ENCODE measurements at regions not wholly inside any gene's neighbourhood (a gene's known extent, or its start where the extent isn't known, plus 50 kb on each side); places are given as distances from the start of the nearest gene placed in this dataset.

- Histone ChIP-seq H3K27ac (no peak overlapping the region), H3K4me3 (no peak overlapping the region)
- TF ChIP-seq, protein P1, sequence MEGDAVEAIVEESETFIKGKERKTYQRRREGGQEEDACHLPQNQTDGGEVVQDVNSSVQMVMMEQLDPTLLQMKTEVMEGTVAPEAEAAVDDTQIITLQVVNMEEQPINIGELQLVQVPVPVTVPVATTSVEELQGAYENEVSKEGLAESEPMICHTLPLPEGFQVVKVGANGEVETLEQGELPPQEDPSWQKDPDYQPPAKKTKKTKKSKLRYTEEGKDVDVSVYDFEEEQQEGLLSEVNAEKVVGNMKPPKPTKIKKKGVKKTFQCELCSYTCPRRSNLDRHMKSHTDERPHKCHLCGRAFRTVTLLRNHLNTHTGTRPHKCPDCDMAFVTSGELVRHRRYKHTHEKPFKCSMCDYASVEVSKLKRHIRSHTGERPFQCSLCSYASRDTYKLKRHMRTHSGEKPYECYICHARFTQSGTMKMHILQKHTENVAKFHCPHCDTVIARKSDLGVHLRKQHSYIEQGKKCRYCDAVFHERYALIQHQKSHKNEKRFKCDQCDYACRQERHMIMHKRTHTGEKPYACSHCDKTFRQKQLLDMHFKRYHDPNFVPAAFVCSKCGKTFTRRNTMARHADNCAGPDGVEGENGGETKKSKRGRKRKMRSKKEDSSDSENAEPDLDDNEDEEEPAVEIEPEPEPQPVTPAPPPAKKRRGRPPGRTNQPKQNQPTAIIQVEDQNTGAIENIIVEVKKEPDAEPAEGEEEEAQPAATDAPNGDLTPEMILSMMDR (IDR thresholded peaks at IDR 0.05): no peak
- no peak for DNase-seq (ENCODE audit: low spot score)
Observed at GRCh38 chr12:38151991-38152700, 164.4 kb upstream of the ALG10B start.

DNA sequence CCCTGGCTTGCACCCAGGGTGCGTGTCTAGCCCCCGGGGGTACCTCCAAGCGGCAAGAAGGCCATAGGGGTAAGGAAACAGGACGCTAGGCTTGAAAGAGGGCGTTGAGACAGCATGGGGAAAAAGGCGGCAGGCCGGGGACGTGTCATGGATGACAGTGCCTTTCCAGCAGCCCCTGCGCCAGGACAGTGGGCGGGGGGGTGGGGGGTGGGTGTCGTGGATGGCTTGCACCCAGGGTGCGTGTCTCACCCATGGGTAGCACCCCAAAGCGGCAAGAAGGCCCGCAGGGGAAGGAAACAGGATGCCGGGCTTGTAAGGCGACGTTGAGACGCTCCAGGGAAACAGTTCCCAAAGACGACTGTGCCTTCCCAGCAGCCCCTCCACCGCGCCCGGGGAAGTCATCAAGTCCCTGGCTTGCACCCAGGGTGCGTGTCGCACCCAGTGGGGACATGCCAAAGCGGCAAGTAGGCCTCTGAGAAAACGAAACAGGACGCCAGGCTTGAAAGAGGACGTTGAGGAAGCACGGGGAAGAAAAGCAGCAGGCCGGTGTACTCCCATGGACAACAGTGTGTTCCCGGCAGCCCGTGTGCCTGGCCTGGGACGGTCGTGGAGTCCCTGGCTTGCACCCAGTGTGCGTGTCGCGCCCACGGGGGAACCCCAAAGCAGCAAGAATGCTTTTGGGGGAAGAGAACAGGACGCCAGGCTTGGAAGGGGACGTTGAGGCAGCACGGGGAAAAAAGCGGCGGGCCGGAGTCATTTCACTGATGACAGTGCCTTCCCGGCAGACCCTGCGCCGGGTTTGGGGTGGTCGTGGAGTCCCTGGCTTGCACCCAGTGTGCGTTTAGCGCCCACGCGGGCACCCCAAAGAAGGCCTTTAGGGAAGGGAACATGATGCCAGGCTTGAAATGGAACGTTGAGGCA, 163.5 kb upstream of the ALG10B start:
- Histone ChIP-seq H3K27ac (no peak overlapping the region), H3K4me3 (no peak overlapping the region)
- TF ChIP-seq, protein P1 (IDR thresholded peaks at IDR 0.05): no peak
- DNase-seq (ENCODE audit: low spot score): no peak

- H3K4me3 ChIP-seq: no peak overlapping the region
- no peak overlapping the region for H3K27ac ChIP-seq
- TF ChIP-seq, protein P1 (IDR thresholded peaks at IDR 0.05): no peak
- no peak for DNase-seq (ENCODE audit: low spot score)
Observed at GRCh38 chr12:38153737-38154061, 162.9 kb upstream of the ALG10B start.

- H3K27ac ChIP-seq: no peak overlapping the region
- TF ChIP-seq, protein P1 (IDR thresholded peaks at IDR 0.05): no peak
- no peak for DNase-seq (ENCODE audit: low spot score)
- H3K4me3 ChIP-seq: no peak overlapping the region
Observed at GRCh38 chr12:38154096-38155019, 162.2 kb upstream of the ALG10B start.

DNA sequence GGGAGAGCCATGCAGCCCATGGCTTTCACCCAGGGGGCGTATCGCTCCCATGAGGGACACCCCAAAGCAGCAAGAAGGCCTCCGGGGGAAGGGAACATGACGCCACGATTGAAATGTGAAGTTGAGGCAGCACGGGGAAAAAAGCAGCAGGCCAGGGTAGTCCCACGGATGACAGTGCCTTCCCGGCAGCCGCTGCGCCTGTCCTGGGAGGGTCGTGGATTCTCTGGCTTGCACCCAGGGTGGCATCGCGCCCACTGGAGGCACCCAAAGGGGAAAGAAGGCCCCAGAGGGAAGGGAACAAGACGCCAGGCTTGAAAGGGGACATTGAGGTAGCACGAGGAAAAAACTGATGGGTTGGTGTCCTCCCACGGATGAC, 161.6 kb upstream of the ALG10B start:
- Histone ChIP-seq H3K27ac (no peak overlapping the region), H3K4me3 (no peak overlapping the region)
- TF ChIP-seq, protein P1 (IDR thresholded peaks at IDR 0.05): no peak
- no peak for DNase-seq (ENCODE audit: low spot score)

- Histone ChIP-seq H3K27ac (no peak overlapping the region), H3K4me3 (no peak overlapping the region)
- TF ChIP-seq, protein P1 (IDR thresholded peaks at IDR 0.05): no peak
- no peak for DNase-seq (ENCODE audit: low spot score)
Observed at GRCh38 chr12:38155526-38156496, 160.8 kb upstream of the ALG10B start.

Data from coronary artery (tissue), 2 donors.